DND-41 (cell line): ENCODE measurements at regions not wholly inside any gene's neighbourhood (a gene's known extent, or its start where the extent isn't known, plus 50 kb on each side); places are given as distances from the start of the nearest gene placed in this dataset.

ENCODE experiments used
- CTCF ChIP-seq: IDR thresholded peaks from 2 replicates; pipeline ENCODE4 v1.5.1; 2012; ENCODE audit warnings: borderline replicate concordance, low read length, moderate library complexity, mild to moderate bottlenecking; ENCODE audit not compliant: poor library complexity, severe bottlenecking; ENCODE audit errors: extremely low read depth
- EZH2 ChIP-seq: IDR thresholded peaks from 3 replicates; pipeline ENCODE4 v1.6.1; 2012; ENCODE audit warnings: borderline replicate concordance, low read depth, mild to moderate bottlenecking, moderate library complexity, low read length, inconsistent platforms; ENCODE audit not compliant: severe bottlenecking

- TF ChIP-seq CTCF: no peak
- TF ChIP-seq EZH2: no peak
Observed at GRCh38 chr6:47160702-47161101, 118.6 kb upstream of the ADGRF1 start.
